ENCODE measurements at regions not wholly inside any gene's neighbourhood (a gene's known extent, or its start where the extent isn't known, plus 50 kb on each side); places are given as distances from the start of the nearest gene placed in this dataset.

GRCh38 chr5:3518051-3518450 lies 77.6 kb upstream of the IRX1 start:
- Histone ChIP-seq H3K4me1 (ENCODE audit: control insufficient read depth in 1 of 2, insufficient read depth in 2 of 2, low read depth in 1 of 2, low read length in 1 of 2) (no peaks in the 10 kb centered on the region), H3F3A (replicated peaks; ENCODE audit: insufficient read depth) (no peaks in the 10 kb centered on the region), H3K4me3 (ENCODE audit: low read depth in 2 of 2, low read length in 1 of 2) (no peak overlapping the region), H3K79me2 (ENCODE audit: insufficient read depth) (no peaks in the 10 kb centered on the region), H3K9me3 (no peaks in the 10 kb centered on the region), H2AFZ (ENCODE audit: low read depth) (no peak overlapping the region), H3K27ac (ENCODE audit: low read depth in 2 of 2, low read length in 1 of 2) (no peak overlapping the region), H3K27me3 (ENCODE audit: insufficient read depth) (no peaks in the 10 kb centered on the region; the same call in 1 of the 2 replicates), H3K36me3 (replicated peaks in 1 of 2; ENCODE audit: control insufficient read depth in 1 of 2, insufficient read depth in 2 of 2, low read length in 1 of 2) (no peaks in the 10 kb centered on the region), H4K20me1 (ENCODE audit: insufficient read depth) (no peaks in the 10 kb centered on the region), H3K4me2 (no peak overlapping the region), H3K9me2 (no peaks in the 10 kb centered on the region), H3K9ac (no peak overlapping the region)
- ChIA-PET CTCF (no interaction called here), POLR2A (no interaction called here)
- no peak for DNase-seq
- TF ChIP-seq MEF2A (IDR thresholded peaks at IDR 0.05; ENCODE audit: borderline replicate concordance, low read depth) (no peak), EZH2phosphoT487 (IDR thresholded peaks at IDR 0.05; ENCODE audit: borderline replicate concordance, low read depth) (no peak), JUND (IDR thresholded peaks at IDR 0.05) (no peak), FOXJ3 (CRISPR knock-in tag; IDR thresholded peaks at IDR 0.05) (no peak), FOSL2 (IDR thresholded peaks at IDR 0.05; ENCODE audit: borderline replicate concordance, low read depth) (no peak), ELF1 (IDR thresholded peaks at IDR 0.05) (no peak), YY1 (IDR thresholded peaks at IDR 0.05; ENCODE audit: low read depth) (no peak), SIN3A (IDR thresholded peaks at IDR 0.05; ENCODE audit: borderline replicate concordance, low read depth, low read length) (no peak), TEAD4 (IDR thresholded peaks at IDR 0.05; ENCODE audit: borderline replicate concordance, insufficient read depth) (no peak), SMC3 (IDR thresholded peaks at IDR 0.05; ENCODE audit: low read depth, low read length) (no peak), RAD21 (IDR thresholded peaks at IDR 0.05; ENCODE audit: low read length) (no peak), MAX (IDR thresholded peaks at IDR 0.05; ENCODE audit: low read depth) (no peak), FOXM1 (IDR thresholded peaks at IDR 0.05; ENCODE audit: low read depth) (no peak), GATA2 (CRISPR knock-in tag; IDR thresholded peaks at IDR 0.05) (no peak), MXI1 (IDR thresholded peaks at IDR 0.05; ENCODE audit: low read depth, low read length) (no peak), CHD2 (IDR thresholded peaks at IDR 0.05; ENCODE audit: low read length, partially characterized antibody) (no peak)
- TF ChIP-seq, protein P1, sequence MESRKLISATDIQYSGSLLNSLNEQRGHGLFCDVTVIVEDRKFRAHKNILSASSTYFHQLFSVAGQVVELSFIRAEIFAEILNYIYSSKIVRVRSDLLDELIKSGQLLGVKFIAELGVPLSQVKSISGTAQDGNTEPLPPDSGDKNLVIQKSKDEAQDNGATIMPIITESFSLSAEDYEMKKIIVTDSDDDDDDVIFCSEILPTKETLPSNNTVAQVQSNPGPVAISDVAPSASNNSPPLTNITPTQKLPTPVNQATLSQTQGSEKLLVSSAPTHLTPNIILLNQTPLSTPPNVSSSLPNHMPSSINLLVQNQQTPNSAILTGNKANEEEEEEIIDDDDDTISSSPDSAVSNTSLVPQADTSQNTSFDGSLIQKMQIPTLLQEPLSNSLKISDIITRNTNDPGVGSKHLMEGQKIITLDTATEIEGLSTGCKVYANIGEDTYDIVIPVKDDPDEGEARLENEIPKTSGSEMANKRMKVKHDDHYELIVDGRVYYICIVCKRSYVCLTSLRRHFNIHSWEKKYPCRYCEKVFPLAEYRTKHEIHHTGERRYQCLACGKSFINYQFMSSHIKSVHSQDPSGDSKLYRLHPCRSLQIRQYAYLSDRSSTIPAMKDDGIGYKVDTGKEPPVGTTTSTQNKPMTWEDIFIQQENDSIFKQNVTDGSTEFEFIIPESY (IDR thresholded peaks at IDR 0.05; ENCODE audit: borderline replicate concordance, low read depth): no peak
- TF ChIP-seq, protein P2, sequence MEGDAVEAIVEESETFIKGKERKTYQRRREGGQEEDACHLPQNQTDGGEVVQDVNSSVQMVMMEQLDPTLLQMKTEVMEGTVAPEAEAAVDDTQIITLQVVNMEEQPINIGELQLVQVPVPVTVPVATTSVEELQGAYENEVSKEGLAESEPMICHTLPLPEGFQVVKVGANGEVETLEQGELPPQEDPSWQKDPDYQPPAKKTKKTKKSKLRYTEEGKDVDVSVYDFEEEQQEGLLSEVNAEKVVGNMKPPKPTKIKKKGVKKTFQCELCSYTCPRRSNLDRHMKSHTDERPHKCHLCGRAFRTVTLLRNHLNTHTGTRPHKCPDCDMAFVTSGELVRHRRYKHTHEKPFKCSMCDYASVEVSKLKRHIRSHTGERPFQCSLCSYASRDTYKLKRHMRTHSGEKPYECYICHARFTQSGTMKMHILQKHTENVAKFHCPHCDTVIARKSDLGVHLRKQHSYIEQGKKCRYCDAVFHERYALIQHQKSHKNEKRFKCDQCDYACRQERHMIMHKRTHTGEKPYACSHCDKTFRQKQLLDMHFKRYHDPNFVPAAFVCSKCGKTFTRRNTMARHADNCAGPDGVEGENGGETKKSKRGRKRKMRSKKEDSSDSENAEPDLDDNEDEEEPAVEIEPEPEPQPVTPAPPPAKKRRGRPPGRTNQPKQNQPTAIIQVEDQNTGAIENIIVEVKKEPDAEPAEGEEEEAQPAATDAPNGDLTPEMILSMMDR (IDR thresholded peaks at IDR 0.05): no peak
- TF ChIP-seq, protein P3, sequence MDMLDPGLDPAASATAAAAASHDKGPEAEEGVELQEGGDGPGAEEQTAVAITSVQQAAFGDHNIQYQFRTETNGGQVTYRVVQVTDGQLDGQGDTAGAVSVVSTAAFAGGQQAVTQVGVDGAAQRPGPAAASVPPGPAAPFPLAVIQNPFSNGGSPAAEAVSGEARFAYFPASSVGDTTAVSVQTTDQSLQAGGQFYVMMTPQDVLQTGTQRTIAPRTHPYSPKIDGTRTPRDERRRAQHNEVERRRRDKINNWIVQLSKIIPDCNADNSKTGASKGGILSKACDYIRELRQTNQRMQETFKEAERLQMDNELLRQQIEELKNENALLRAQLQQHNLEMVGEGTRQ (IDR thresholded peaks at IDR 0.05; ENCODE audit: borderline replicate concordance, low read depth, low read length): no peak
- WGBS (ENCODE audit: low lambda C conversion rate): 6% methylated on average over 11 of the region's 11 CpGs
